Forelimb muscle (tissue), 1 donor: ENCODE measurements at regions not wholly inside any gene's neighbourhood (a gene's known extent, or its start where the extent isn't known, plus 50 kb on each side); places are given as distances from the start of the nearest gene placed in this dataset.

Experiments
- DNase-seq: peaks from one replicate; pipeline ENCODE4 v3.0.0-alpha.2; 2013; ENCODE audit warnings: low read depth

- no peak for DNase-seq
Measured at GRCh38 chr6:14806101-14806500, 439.8 kb upstream of the JARID2 start.

- no peak for DNase-seq
Measured at GRCh38 chr6:14807130-14807529, 438.7 kb upstream of the JARID2 start.

GRCh38 chr6:14807971-14808370 lies 437.9 kb upstream of the JARID2 start:
- DNase-seq, result no peak

- DNase-seq, result no peak
Measured at GRCh38 chr6:14810021-14810420, 435.8 kb upstream of the JARID2 start.

- no peak for DNase-seq
Measured at GRCh38 chr6:14811775-14812428, 434.0 kb upstream of the JARID2 start.

- no peak for DNase-seq
Measured at GRCh38 chr6:14814016-14814415, 431.9 kb upstream of the JARID2 start.

- DNase-seq, result no peak
Measured at GRCh38 chr6:14816116-14816859, 429.6 kb upstream of the JARID2 start.

- DNase-seq, result no peak
Measured at GRCh38 chr6:14817074-14817473, 428.8 kb upstream of the JARID2 start.

- DNase-seq, result no peak
Measured at GRCh38 chr6:14818422-14818884, 427.4 kb upstream of the JARID2 start.

- DNase-seq, result no peak
Measured at GRCh38 chr6:14819001-14819400, 426.9 kb upstream of the JARID2 start.

GRCh38 chr6:14819840-14820420 lies 425.9 kb upstream of the JARID2 start:
- no peak for DNase-seq

GRCh38 chr6:14822012-14822553 lies 423.8 kb upstream of the JARID2 start:
- no peak for DNase-seq

GRCh38 chr6:14822679-14823078 lies 423.2 kb upstream of the JARID2 start:
- DNase-seq, result no peak

- no peak for DNase-seq
Measured at GRCh38 chr6:14824060-14824459, 421.8 kb upstream of the JARID2 start.

- DNase-seq, result no peak
Measured at GRCh38 chr6:14824484-14825275, 421.2 kb upstream of the JARID2 start.

- no peak for DNase-seq
Measured at GRCh38 chr6:14826456-14826855, 419.4 kb upstream of the JARID2 start.

GRCh38 chr6:14827354-14827753 lies 418.5 kb upstream of the JARID2 start:
- no peak for DNase-seq

GRCh38 chr6:14828201-14828611 lies 417.7 kb upstream of the JARID2 start:
- no peak for DNase-seq

- no peak for DNase-seq
Measured at GRCh38 chr6:14831070-14831469, 414.8 kb upstream of the JARID2 start.

- DNase-seq, result no peak
Measured at GRCh38 chr6:14831937-14832336, 413.9 kb upstream of the JARID2 start.

- no peak for DNase-seq
Measured at GRCh38 chr6:14832427-14832826, 413.4 kb upstream of the JARID2 start.
